IMR-90 (cell line): ENCODE measurements at regions not wholly inside any gene's neighbourhood (a gene's known extent, or its start where the extent isn't known, plus 50 kb on each side); places are given as distances from the start of the nearest gene placed in this dataset.
A peak's percentile ranks its signal among the peaks of the same experiment; 100 is the strongest.

ENCODE experiments used
- ATAC-seq: fragments of 200-7000 bp; cut with Tn5 transposase; 2 replicates; pipeline ENCODE4 v1.9.1; 2020; ENCODE audit warnings: low read depth, mild to moderate bottlenecking, moderate library complexity
- BruUV-seq: library from RNA; stranded (reverse); fragments of 400-500 nt; replicated peaks from 2 replicates; lab custom pipeline; 2021; lab: Mats Ljungman, UMichigan
- CTCF ChIA-PET: fragments of 300-600 bp; formaldehyde crosslinking; extraction: SDS; loops from one replicate; lab custom pipeline; 2021; ENCODE audit warnings: antibody characterized with exemption; lab: Yijun Ruan, JAX
- POLR2A ChIA-PET: fragments of 300-600 bp; sonication (Branson Sonifier 250); formaldehyde crosslinking; loops from one replicate; lab custom pipeline; 2022; ENCODE audit warnings: antibody characterized with exemption; ENCODE audit not compliant: unreplicated experiment; lab: Charles Lee
- DNase-seq: peaks from one replicate; pipeline ENCODE4 v3.0.0; 2013
- H2AFZ ChIP-seq: replicated peaks from 2 replicates; pipeline ENCODE3; 2013; ENCODE audit warnings: low read length, mild to moderate bottlenecking; ENCODE audit not compliant: poor library complexity
- H2AK5ac ChIP-seq: 2 replicates; pipeline ENCODE4 v1.6.1; 2013; ENCODE audit warnings: low read depth, low read length, inconsistent platforms
- H2AK9ac ChIP-seq: replicated peaks from 2 replicates; pipeline ENCODE3; 2013; ENCODE audit warnings: mild to moderate bottlenecking, low read depth, low read length, moderate library complexity; ENCODE audit not compliant: poor library complexity
- H2BK120ac ChIP-seq: 2 replicates; pipeline ENCODE4 v1.6.1; 2013; ENCODE audit warnings: low read depth, low read length, inconsistent platforms
- H2BK15ac ChIP-seq: 3 replicates; pipeline ENCODE4 v1.6.1; 2013; ENCODE audit warnings: low read depth, low read length, inconsistent platforms
- H2BK20ac ChIP-seq: 2 replicates; pipeline ENCODE4 v1.6.1; 2013; ENCODE audit warnings: low read depth, mild to moderate bottlenecking, inconsistent platforms, low read length, moderate library complexity
- H2BK5ac ChIP-seq: 2 replicates; pipeline ENCODE4 v1.6.1; 2013; ENCODE audit warnings: mild to moderate bottlenecking, low read depth, low read length, inconsistent platforms; ENCODE audit not compliant: poor library complexity, severe bottlenecking
- H3K14ac ChIP-seq: replicated peaks from 2 replicates; pipeline ENCODE4 v1.6.1; 2013; ENCODE audit warnings: low read depth, low read length, inconsistent platforms
- H3K18ac ChIP-seq: 2 replicates; pipeline ENCODE4 v1.6.1; 2013; ENCODE audit warnings: low read depth, low read length, control low read depth
- H3K23ac ChIP-seq: 2 replicates; pipeline ENCODE4 v1.6.1; 2013; ENCODE audit warnings: low read depth, low read length, inconsistent platforms
- H3K27ac ChIP-seq: 2 replicates; pipeline ENCODE4 v1.5.1; 2013; ENCODE audit warnings: mild to moderate bottlenecking, control low read depth, low read length; ENCODE audit not compliant: insufficient read depth
- H3K27me3 ChIP-seq: 2 replicates; pipeline ENCODE4 v1.6.1; 2013; ENCODE audit warnings: low read length; ENCODE audit not compliant: control insufficient read depth, insufficient read depth
- H3K36me3 ChIP-seq: 2 replicates; pipeline ENCODE4 v1.6.1; 2013; ENCODE audit warnings: low read length, mixed read lengths; ENCODE audit not compliant: control insufficient read depth, insufficient read depth
- H3K4ac ChIP-seq: 2 replicates; pipeline ENCODE4 v1.6.1; 2013; ENCODE audit warnings: low read depth, low read length, inconsistent platforms
- H3K4me1 ChIP-seq: 2 replicates; pipeline ENCODE4 v1.6.1; 2013; ENCODE audit warnings: low read length, mixed read lengths; ENCODE audit not compliant: control insufficient read depth, insufficient read depth
- H3K4me2 ChIP-seq: 2 replicates; pipeline ENCODE4 v1.6.1; 2013; ENCODE audit warnings: low read depth, mild to moderate bottlenecking, control low read depth, low read length, moderate library complexity
- H3K4me3 ChIP-seq: 2 replicates; pipeline ENCODE4 v1.5.1; 2013; ENCODE audit warnings: low read depth, mild to moderate bottlenecking, control low read depth, low read length, moderate library complexity; ENCODE audit not compliant: insufficient read depth
- H3K56ac ChIP-seq: 2 replicates; pipeline ENCODE4 v1.6.1; 2013; ENCODE audit warnings: low read length, inconsistent platforms; ENCODE audit not compliant: insufficient read depth; ENCODE audit errors: extremely low read depth
- H3K79me1 ChIP-seq, 2 experiments: 2 replicates each; pipeline ENCODE4 v1.6.1; 2013; ENCODE audit warnings: low read length in 2 of 2, inconsistent platforms in 1 of 2, low read depth in 1 of 2
- H3K9ac ChIP-seq: 2 replicates; pipeline ENCODE4 v1.6.1; 2013; ENCODE audit warnings: low read depth, low read length, control low read depth
- H3K9me1 ChIP-seq: 2 replicates; pipeline ENCODE4 v1.6.1; 2013; ENCODE audit warnings: low read length, inconsistent platforms; ENCODE audit not compliant: insufficient read depth
- H3K9me3 ChIP-seq: 2 replicates; pipeline ENCODE4 v1.6.1; 2013; ENCODE audit warnings: low read length; ENCODE audit not compliant: control insufficient read depth, insufficient read depth
- H4K20me1 ChIP-seq: 2 replicates; pipeline ENCODE4 v1.6.1; 2013; ENCODE audit warnings: low read length, inconsistent platforms; ENCODE audit not compliant: insufficient read depth
- H4K5ac ChIP-seq: 2 replicates; pipeline ENCODE4 v1.6.1; 2013; ENCODE audit warnings: mild to moderate bottlenecking, low read depth, low read length, control low read depth
- H4K8ac ChIP-seq, 2 experiments: 2 replicates each; pipeline ENCODE4 v1.6.1; 2013; ENCODE audit warnings: low read depth in 2 of 2, low read length in 2 of 2, control low read depth in 1 of 2, inconsistent platforms in 1 of 2
- H4K91ac ChIP-seq: 2 replicates; pipeline ENCODE4 v1.6.1; 2013; ENCODE audit warnings: low read depth, low read length, inconsistent platforms; ENCODE audit not compliant: insufficient read depth
- BHLHE40 ChIP-seq: fragments of 150-350 bp; IDR thresholded peaks from 2 replicates; pipeline ENCODE4 v1.6.1; 2016; ENCODE audit warnings: mild to moderate bottlenecking, low read depth, low read length
- CEBPB ChIP-seq: IDR thresholded peaks from 2 replicates; pipeline ENCODE4 v1.6.1; 2012; ENCODE audit warnings: low read depth, low read length, improper control_type of control experiment
- CHD1 ChIP-seq: IDR thresholded peaks from 2 replicates; pipeline ENCODE4 v1.6.1; 2012; ENCODE audit warnings: low read depth, low read length, improper control_type of control experiment
- FOS ChIP-seq: fragments of 150-350 bp; IDR thresholded peaks from 2 replicates; pipeline ENCODE4 v1.6.1; 2016; ENCODE audit warnings: low read depth, low read length
- MAFK ChIP-seq: IDR thresholded peaks from 2 replicates; pipeline ENCODE4 v1.6.1; 2012; ENCODE audit warnings: low read depth, low read length, improper control_type of control experiment
- MAZ ChIP-seq: IDR thresholded peaks from 2 replicates; pipeline ENCODE4 v1.6.1; 2012; ENCODE audit warnings: low read depth, mild to moderate bottlenecking, low read length, improper control_type of control experiment, moderate library complexity, borderline replicate concordance
- MXI1 ChIP-seq: IDR thresholded peaks from 2 replicates; pipeline ENCODE4 v1.6.1; 2012; ENCODE audit warnings: low read depth, mild to moderate bottlenecking, low read length, moderate library complexity, borderline replicate concordance
- NFE2L2 ChIP-seq: fragments of 150-350 bp; IDR thresholded peaks from 2 replicates; pipeline ENCODE4 v1.6.1; 2016; ENCODE audit warnings: low read depth, mild to moderate bottlenecking, low read length
- POLR2A ChIP-seq: IDR thresholded peaks from 2 replicates; pipeline ENCODE4 v1.6.1; 2012; ENCODE audit warnings: mild to moderate bottlenecking, low read depth, low read length
- RAD21 ChIP-seq: IDR thresholded peaks from 2 replicates; pipeline ENCODE4 v1.6.1; 2012; ENCODE audit warnings: low read length, improper control_type of control experiment
- RCOR1 ChIP-seq: IDR thresholded peaks from 2 replicates; pipeline ENCODE4 v1.6.1; 2012; ENCODE audit warnings: mild to moderate bottlenecking, low read length, improper control_type of control experiment; ENCODE audit not compliant: insufficient replicate concordance
- RFX5 ChIP-seq: IDR thresholded peaks from 2 replicates; pipeline ENCODE4 v1.8.0; 2012; ENCODE audit warnings: low read depth, mild to moderate bottlenecking, low read length, moderate library complexity
- SMC3 ChIP-seq: fragments of 150-350 bp; IDR thresholded peaks from 2 replicates; pipeline ENCODE4 v1.6.1; 2016; ENCODE audit warnings: low read depth, mild to moderate bottlenecking, antibody characterized with exemption, low read length, moderate library complexity
- WGBS, 2 experiments: methylation state at CpG; one replicate each; pipeline versions ENCODE4 v1.1.5 to v1.1.7; 2013; ENCODE audit warnings: missing lambda C conversion rate in 2 of 2; ENCODE audit not compliant: insufficient read length in 1 of 2; ENCODE audit errors: extremely low coverage in 2 of 2; 5-methylcytosine and 5-hydroxymethylcytosine counted together
- dilution Hi-C: fragments of 300-500 bp; cut with HindIII; formaldehyde crosslinking; loops from one replicate; pipeline ENCODE4 v1.14.3; 2018; ENCODE audit warnings: low sequenced_read_pairs; ENCODE audit not compliant: unreplicated experiment
- in situ Hi-C: fragments of 300-500 bp; cut with MboI; formaldehyde crosslinking; loops from 3 replicates; pipeline ENCODE4 v1.14.3; 2019; ENCODE audit warnings: low sequenced_read_pairs, inconsistent platforms, mixed read lengths
- intact Hi-C: fragments of 100-400 bp; cut with micrococcal nuclease; formaldehyde crosslinking; loops from 2 replicates; pipeline ENCODE4 v1.10.0; 2022
- TF ChIP-seq, protein P1 (sequence below): conservative IDR thresholded peaks from 2 replicates; pipeline ENCODE4 v1.5.1; 2012; ENCODE audit warnings: mild to moderate bottlenecking, low read depth, low read length, improper control_type of control experiment
- TF ChIP-seq, protein P2 (sequence below): fragments of 150-350 bp; IDR thresholded peaks from 2 replicates; pipeline ENCODE4 v1.6.1; 2017; ENCODE audit warnings: mild to moderate bottlenecking, antibody characterized with exemption, low read length, low read depth
- TF ChIP-seq, protein P3 (sequence below): fragments of 150-350 bp; IDR thresholded peaks from 2 replicates; pipeline ENCODE4 v1.6.1; 2016; ENCODE audit warnings: low read depth, mild to moderate bottlenecking, low read length, moderate library complexity, borderline replicate concordance

DNA sequence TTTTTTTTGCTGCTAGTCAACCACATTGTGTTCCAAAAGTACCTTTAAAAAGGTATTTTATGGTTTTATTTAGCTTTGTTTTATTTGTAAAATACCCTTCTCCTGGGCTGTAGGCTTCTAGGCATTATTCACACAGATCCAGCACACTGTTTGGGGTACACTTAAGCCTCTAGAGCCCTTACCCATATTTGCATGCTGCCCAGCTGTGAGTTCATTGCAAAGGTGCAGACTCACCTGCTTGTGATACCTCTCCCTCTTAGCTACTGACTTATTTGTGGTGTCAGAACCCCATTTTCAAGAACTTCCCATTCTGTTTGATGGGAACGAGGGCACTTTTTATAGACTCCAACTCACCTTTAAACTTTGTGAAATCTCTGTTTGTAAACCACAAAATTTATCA, 69.8 kb downstream of the RIN2 start:
- Histone ChIP-seq H3K4me1 (peaks cover 16% of the 10 kb centered on the region), H3K9me1 (peaks cover 21% of the 10 kb centered on the region), H4K20me1 (no peaks in the 10 kb centered on the region), H2BK120ac (peak overlapping the region; percentile 82), H4K8ac (peak overlapping the region; percentile 6 to 78; a peak in 2 of 4 replicates), H2BK15ac (0 out of 3 replicates have a peak overlapping the region, but pooled peaks have one; percentile 1), H3K9ac (no peak overlapping the region), H3K23ac (peak overlapping the region; percentile 27; the same call in 1 of the 2 replicates), H3K36me3 (peaks cover 7% of the 10 kb centered on the region; the same call in 1 of the 2 replicates), H3K4ac (peak overlapping the region; percentile 72), H3K4me2 (peak overlapping the region; percentile 24; the same call in 1 of the 2 replicates), H2BK20ac (peak overlapping the region; percentile 73; the same call in 1 of the 2 replicates), H3K14ac (peak overlapping the region; percentile 30), H3K4me3 (no peak overlapping the region), H3K79me1 (peaks cover 0 to 59% of the 10 kb centered on the region in 2 experiments; a peak in 3 of 4 replicates), H2AFZ (no peak overlapping the region), H2AK9ac (no peak overlapping the region), H2AK5ac (peak overlapping the region; percentile 61), H3K27me3 (no peaks in the 10 kb centered on the region), H3K27ac (no peak overlapping the region), H3K18ac (peak overlapping the region; percentile 80; the same call in 1 of the 2 replicates), H4K5ac (peak overlapping the region; percentile 70; the same call in 1 of the 2 replicates), H3K56ac (peak overlapping the region; percentile 18; the same call in 1 of the 2 replicates), H2BK5ac (peak overlapping the region; percentile 27), H4K91ac (peak overlapping the region; percentile 34), H3K9me3 (no peaks in the 10 kb centered on the region)
- BruUV-seq, result no TSS peak
- in situ Hi-C loops, result no loop called here
- WGBS, 2 experiments, result 80% methylated on average over 1 of the region's 1 CpG; no CpG with 5 or more reads in 1 of the 2 experiments
- TF ChIP-seq SMC3 (no peak), CHD1 (no peak), POLR2A (no peak), RAD21 (no peak), MAZ (no peak), CEBPB (no peak), RCOR1 (no peak), MAFK (no peak), NFE2L2 (no peak), RFX5 (no peak), BHLHE40 (no peak), FOS (no peak), MXI1 (no peak)
- TF ChIP-seq, protein P1, sequence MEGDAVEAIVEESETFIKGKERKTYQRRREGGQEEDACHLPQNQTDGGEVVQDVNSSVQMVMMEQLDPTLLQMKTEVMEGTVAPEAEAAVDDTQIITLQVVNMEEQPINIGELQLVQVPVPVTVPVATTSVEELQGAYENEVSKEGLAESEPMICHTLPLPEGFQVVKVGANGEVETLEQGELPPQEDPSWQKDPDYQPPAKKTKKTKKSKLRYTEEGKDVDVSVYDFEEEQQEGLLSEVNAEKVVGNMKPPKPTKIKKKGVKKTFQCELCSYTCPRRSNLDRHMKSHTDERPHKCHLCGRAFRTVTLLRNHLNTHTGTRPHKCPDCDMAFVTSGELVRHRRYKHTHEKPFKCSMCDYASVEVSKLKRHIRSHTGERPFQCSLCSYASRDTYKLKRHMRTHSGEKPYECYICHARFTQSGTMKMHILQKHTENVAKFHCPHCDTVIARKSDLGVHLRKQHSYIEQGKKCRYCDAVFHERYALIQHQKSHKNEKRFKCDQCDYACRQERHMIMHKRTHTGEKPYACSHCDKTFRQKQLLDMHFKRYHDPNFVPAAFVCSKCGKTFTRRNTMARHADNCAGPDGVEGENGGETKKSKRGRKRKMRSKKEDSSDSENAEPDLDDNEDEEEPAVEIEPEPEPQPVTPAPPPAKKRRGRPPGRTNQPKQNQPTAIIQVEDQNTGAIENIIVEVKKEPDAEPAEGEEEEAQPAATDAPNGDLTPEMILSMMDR, result no peak
- TF ChIP-seq, protein P2, sequence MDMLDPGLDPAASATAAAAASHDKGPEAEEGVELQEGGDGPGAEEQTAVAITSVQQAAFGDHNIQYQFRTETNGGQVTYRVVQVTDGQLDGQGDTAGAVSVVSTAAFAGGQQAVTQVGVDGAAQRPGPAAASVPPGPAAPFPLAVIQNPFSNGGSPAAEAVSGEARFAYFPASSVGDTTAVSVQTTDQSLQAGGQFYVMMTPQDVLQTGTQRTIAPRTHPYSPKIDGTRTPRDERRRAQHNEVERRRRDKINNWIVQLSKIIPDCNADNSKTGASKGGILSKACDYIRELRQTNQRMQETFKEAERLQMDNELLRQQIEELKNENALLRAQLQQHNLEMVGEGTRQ, result no peak
- TF ChIP-seq, protein P3, sequence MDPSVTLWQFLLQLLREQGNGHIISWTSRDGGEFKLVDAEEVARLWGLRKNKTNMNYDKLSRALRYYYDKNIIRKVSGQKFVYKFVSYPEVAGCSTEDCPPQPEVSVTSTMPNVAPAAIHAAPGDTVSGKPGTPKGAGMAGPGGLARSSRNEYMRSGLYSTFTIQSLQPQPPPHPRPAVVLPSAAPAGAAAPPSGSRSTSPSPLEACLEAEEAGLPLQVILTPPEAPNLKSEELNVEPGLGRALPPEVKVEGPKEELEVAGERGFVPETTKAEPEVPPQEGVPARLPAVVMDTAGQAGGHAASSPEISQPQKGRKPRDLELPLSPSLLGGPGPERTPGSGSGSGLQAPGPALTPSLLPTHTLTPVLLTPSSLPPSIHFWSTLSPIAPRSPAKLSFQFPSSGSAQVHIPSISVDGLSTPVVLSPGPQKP, result no peak
- DNase-seq (no peak), ATAC-seq (no peak)
- ChIA-PET POLR2A (interaction anchor here (0.6 to 1.5 kb wide), 2 partner anchors 12 to 188 kb away, joined by 6 to 7 read pairs; no protein-coding TSS in a partner anchor), CTCF (interaction anchor here (0.6 to 1.8 kb wide), 7 partner anchors 11 to 205 kb away, joined by 3 to 7 read pairs (median 4); no protein-coding TSS in a partner anchor)
- dilution Hi-C loops, result no loop called here
- intact Hi-C loops, result no loop called here
